NCI-H2029 (cell line): ENCODE measurements at regions not wholly inside any gene's neighbourhood (a gene's known extent, or its start where the extent isn't known, plus 50 kb on each side); places are given as distances from the start of the nearest gene placed in this dataset.

ENCODE experiments used
- DNase-seq: peaks from one replicate; lab custom pipeline; 2025; lab: John Stamatoyannopoulos, UW

GRCh38 chr6:51542475-51542874 is 544.9 kb downstream of the PKHD1 start:
- no peak for DNase-seq

GRCh38 chr6:51550243-51550642 is 537.2 kb downstream of the PKHD1 start:
- DNase-seq = no peak

GRCh38 chr6:51552435-51552834 is 535.0 kb downstream of the PKHD1 start:
- no peak for DNase-seq

GRCh38 chr6:51553246-51554015 is 534.0 kb downstream of the PKHD1 start:
- no peak for DNase-seq

GRCh38 chr6:51554029-51554428 is 533.4 kb downstream of the PKHD1 start:
- DNase-seq = no peak

GRCh38 chr6:51559059-51559458 is 528.4 kb downstream of the PKHD1 start:
- no peak for DNase-seq

- no peak for DNase-seq
Measured at GRCh38 chr6:51562198-51562597, 525.2 kb downstream of the PKHD1 start.
